ENCODE measurements at regions not wholly inside any gene's neighbourhood (a gene's known extent, or its start where the extent isn't known, plus 50 kb on each side); places are given as distances from the start of the nearest gene placed in this dataset.

DNA sequence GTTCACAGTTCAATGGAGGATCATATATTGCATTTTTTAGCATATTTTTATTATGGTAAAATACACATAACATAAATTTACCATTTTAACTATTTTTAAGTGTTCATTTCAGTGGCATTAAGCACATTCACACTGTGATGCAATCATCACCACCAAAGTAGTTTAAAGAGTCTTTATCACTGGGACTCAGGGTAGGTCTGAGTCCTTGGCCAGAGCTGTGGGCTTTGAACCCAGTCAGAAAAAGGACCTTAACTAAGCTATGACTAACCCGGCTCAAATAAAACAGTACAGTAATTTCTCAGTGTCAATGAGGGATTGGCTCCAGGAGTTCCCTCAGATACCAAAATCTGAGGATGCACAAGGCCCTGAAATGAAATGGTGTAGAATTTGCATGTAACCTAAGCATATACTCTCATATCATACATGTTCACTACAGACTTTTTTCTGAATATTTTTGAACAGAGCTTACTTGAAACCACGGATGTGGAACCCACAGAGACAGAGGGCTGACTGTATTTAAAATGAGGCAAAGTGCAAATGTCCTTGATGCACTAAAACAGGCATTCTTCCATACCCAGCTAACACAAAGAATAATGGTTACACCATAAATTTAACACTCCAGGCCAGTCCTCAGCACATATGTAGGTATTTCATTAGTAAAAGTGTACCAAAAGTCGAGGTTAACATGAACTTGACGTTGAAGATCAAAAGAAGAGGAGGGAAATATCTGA, 246.2 kb downstream of the LNPK start:
- intact Hi-C loops (cut with DNase I; ENCODE audit: low total_unique reads), result no loop called here
- H3K36me3 ChIP-seq, result no peaks in the 10 kb centered on the region
- DNase-seq (ENCODE audit: low spot score in 2 of 2), result no peak
- TF ChIP-seq POLR2A (IDR thresholded peaks at IDR 0.05), result no peak
- no peak overlapping the region for H3K27ac ChIP-seq
- H3K27me3 ChIP-seq, result no peaks in the 10 kb centered on the region
- H3K4me1 ChIP-seq, result no peaks in the 10 kb centered on the region
- H3K9me3 ChIP-seq, result no peaks in the 10 kb centered on the region
- no peak overlapping the region for H3K4me3 ChIP-seq

- Histone ChIP-seq H3K4me3 (no peak overlapping the region), H3K27me3 (no peaks in the 10 kb centered on the region), H3K9me3 (no peaks in the 10 kb centered on the region), H3K36me3 (no peaks in the 10 kb centered on the region), H3K4me1 (no peaks in the 10 kb centered on the region), H3K27ac (no peak overlapping the region)
- intact Hi-C loops (cut with DNase I; ENCODE audit: low total_unique reads), result no loop called here
- TF ChIP-seq POLR2AphosphoS5 (IDR thresholded peaks at IDR 0.05) (no peak), CTCF (IDR thresholded peaks at IDR 0.05) (no peak), POLR2A (IDR thresholded peaks at IDR 0.05) (no peak)
- DNase-seq (ENCODE audit: low spot score in 2 of 2), result no peak
These were observed 246.9 kb downstream of the LNPK start for GRCh38 chr2:175755169-175755568.

- no peaks in the 10 kb centered on the region for H3K9me3 ChIP-seq
- H3K4me1 ChIP-seq, result no peaks in the 10 kb centered on the region
- TF ChIP-seq POLR2A (IDR thresholded peaks at IDR 0.05), result no peak
- no peak for TF ChIP-seq CTCF (IDR thresholded peaks at IDR 0.05)
- no peak for TF ChIP-seq POLR2AphosphoS5 (IDR thresholded peaks at IDR 0.05)
- no peaks in the 10 kb centered on the region for H3K27me3 ChIP-seq
- intact Hi-C loops (cut with DNase I; ENCODE audit: low total_unique reads), result no loop called here
- no peak for DNase-seq (ENCODE audit: low spot score in 2 of 2)
- no peaks in the 10 kb centered on the region for H3K36me3 ChIP-seq
- no peak overlapping the region for H3K27ac ChIP-seq
- H3K4me3 ChIP-seq, result no peak overlapping the region
These were observed 251.9 kb downstream of the LNPK start for GRCh38 chr2:175750195-175750594.

DNA sequence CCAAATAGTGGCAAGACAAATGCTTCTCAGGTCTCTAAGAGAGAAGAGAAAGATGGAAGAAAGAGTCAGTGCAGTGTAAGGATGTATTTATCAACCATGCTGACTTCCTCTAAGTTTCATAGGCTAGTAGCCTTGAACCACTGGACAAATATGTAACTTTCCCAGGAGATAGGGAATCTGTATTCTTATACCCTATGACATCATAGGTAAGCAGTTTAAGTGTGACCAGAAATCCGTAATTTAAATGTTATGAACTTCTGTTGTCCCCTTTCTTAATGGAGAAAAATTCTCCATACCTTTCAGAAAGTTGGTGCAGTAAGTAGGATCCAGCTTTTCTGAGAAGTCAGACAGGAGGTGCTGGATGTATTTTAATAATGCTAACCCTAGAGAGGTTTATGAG, 256.2 kb downstream of the LNPK start:
- Histone ChIP-seq H3K4me1 (no peaks in the 10 kb centered on the region), H3K4me3 (no peak overlapping the region), H3K27ac (no peak overlapping the region), H3K27me3 (no peaks in the 10 kb centered on the region), H3K9me3 (no peaks in the 10 kb centered on the region), H3K36me3 (no peaks in the 10 kb centered on the region)
- no peak for TF ChIP-seq POLR2AphosphoS5 (IDR thresholded peaks at IDR 0.05)
- no peak for TF ChIP-seq CTCF (IDR thresholded peaks at IDR 0.05)
- no peak for TF ChIP-seq POLR2A (IDR thresholded peaks at IDR 0.05)
- intact Hi-C loops (cut with DNase I; ENCODE audit: low total_unique reads), result no loop called here
- no peak for DNase-seq (ENCODE audit: low spot score in 2 of 2)

GRCh38 chr2:175744000-175744399, 258.1 kb downstream of the LNPK start:
- Histone ChIP-seq H3K27ac (no peak overlapping the region), H3K36me3 (no peaks in the 10 kb centered on the region), H3K27me3 (no peaks in the 10 kb centered on the region), H3K9me3 (no peaks in the 10 kb centered on the region), H3K4me1 (no peaks in the 10 kb centered on the region), H3K4me3 (no peak overlapping the region)
- intact Hi-C loops (cut with DNase I; ENCODE audit: low total_unique reads), result no loop called here
- no peak for TF ChIP-seq POLR2AphosphoS5 (IDR thresholded peaks at IDR 0.05)
- TF ChIP-seq POLR2A (IDR thresholded peaks at IDR 0.05), result no peak
- no peak for TF ChIP-seq CTCF (IDR thresholded peaks at IDR 0.05)
- DNase-seq (ENCODE audit: low spot score in 2 of 2), result no peak
